Limb (tissue), 2 donors: ENCODE measurements at regions not wholly inside any gene's neighbourhood (a gene's known extent, or its start where the extent isn't known, plus 50 kb on each side); places are given as distances from the start of the nearest gene placed in this dataset.
"Not testable (repeated sequence)": the region's sequence is repeated elsewhere in the genome, so short reads cannot be mapped to it uniquely, and the experiment has no call there.

ENCODE experiments used
- DNase-seq, 2 donors: peaks; one replicate each; pipeline ENCODE4 v3.0.0-alpha.2; 2016; ENCODE audit errors: extremely low spot score in 2 of 2

GRCh38 chr1:232319518-232320210 lies 310.3 kb downstream of the SIPA1L2 start:
- no peak for DNase-seq

GRCh38 chr1:232319072-232319471 lies 310.9 kb downstream of the SIPA1L2 start:
- peak in 1 of 2 donors; percentile 41 for DNase-seq

- DNase-seq, result no peak
Observed at GRCh38 chr1:232318143-232318542, 311.8 kb downstream of the SIPA1L2 start.

- no peak for DNase-seq
Observed at GRCh38 chr1:232317350-232317749, 312.6 kb downstream of the SIPA1L2 start.

GRCh38 chr1:232316864-232317263 lies 313.1 kb downstream of the SIPA1L2 start:
- no peak for DNase-seq

GRCh38 chr1:232313876-232314275 lies 316.1 kb downstream of the SIPA1L2 start:
- DNase-seq, result not testable (repeated sequence)

GRCh38 chr1:232310541-232310940 lies 319.4 kb downstream of the SIPA1L2 start:
- DNase-seq, result no peak

GRCh38 chr1:232308616-232309015 lies 321.3 kb downstream of the SIPA1L2 start:
- no peak for DNase-seq

GRCh38 chr1:232307296-232308017 lies 322.5 kb downstream of the SIPA1L2 start:
- DNase-seq, result no peak

GRCh38 chr1:232306269-232306961 lies 323.5 kb downstream of the SIPA1L2 start:
- DNase-seq, result peak; percentile 40 to 72

GRCh38 chr1:232305050-232305449 lies 324.9 kb downstream of the SIPA1L2 start:
- no peak for DNase-seq

- no peak for DNase-seq
Observed at GRCh38 chr1:232303222-232303620, 326.7 kb downstream of the SIPA1L2 start.

GRCh38 chr1:232302376-232303221 lies 327.3 kb downstream of the SIPA1L2 start:
- no peak for DNase-seq

- no peak for DNase-seq
Observed at GRCh38 chr1:232301246-232301645, 328.7 kb downstream of the SIPA1L2 start.

GRCh38 chr1:232300466-232300865 lies 329.5 kb downstream of the SIPA1L2 start:
- DNase-seq, result no peak

GRCh38 chr1:232296461-232296860 lies 333.5 kb downstream of the SIPA1L2 start:
- no peak for DNase-seq

- DNase-seq, result no peak
Observed at GRCh38 chr1:232293361-232293760, 336.6 kb downstream of the SIPA1L2 start.

- DNase-seq, result no peak
Observed at GRCh38 chr1:232292818-232293217, 337.1 kb downstream of the SIPA1L2 start.

- DNase-seq, result no peak
Observed at GRCh38 chr1:232292239-232292638, 337.7 kb downstream of the SIPA1L2 start.

GRCh38 chr1:232291681-232292080 lies 338.3 kb downstream of the SIPA1L2 start:
- no peak for DNase-seq

- no peak for DNase-seq
Observed at GRCh38 chr1:232291261-232291660, 338.7 kb downstream of the SIPA1L2 start.
